PC-3 (cell line): ENCODE measurements at regions not wholly inside any gene's neighbourhood (a gene's known extent, or its start where the extent isn't known, plus 50 kb on each side); places are given as distances from the start of the nearest gene placed in this dataset.

ENCODE experiments used
- CTCF ChIP-seq: fragments of 300-600 bp; sonication (generic); conservative IDR thresholded peaks from 2 replicates; pipeline ENCODE4 v1.5.1; 2017; ENCODE audit warnings: antibody characterized with exemption, low read depth, mild to moderate bottlenecking, low read length
- EZH2 ChIP-seq: fragments of 300-600 bp; sonication (generic); IDR thresholded peaks from one replicate; pipeline ENCODE4 v1.6.1; 2017; ENCODE audit warnings: antibody characterized with exemption, mild to moderate bottlenecking, low read length; ENCODE audit not compliant: unreplicated experiment

- TF ChIP-seq CTCF = no peak
- TF ChIP-seq EZH2 = no peak
These were observed 293.6 kb upstream of the PCDH20 start for GRCh38 chr13:61709258-61709657.
